Retinal pigment epithelial cell (primary cell): ENCODE measurements at regions not wholly inside any gene's neighbourhood (a gene's known extent, or its start where the extent isn't known, plus 50 kb on each side); places are given as distances from the start of the nearest gene placed in this dataset.

Source experiments
- DNase-seq: peaks from one replicate; pipeline ENCODE4 v3.0.0-alpha.2; 2010; ENCODE audit warnings: low read depth
- H3K4me3 ChIP-seq: 2 replicates; pipeline ENCODE4 v1.5.1; 2011; ENCODE audit warnings: mild to moderate bottlenecking, low read length, control low read depth, moderate library complexity
- CTCF ChIP-seq: conservative IDR thresholded peaks from 2 replicates; pipeline ENCODE4 v1.5.1; 2011; ENCODE audit warnings: low read depth, low read length, control low read depth, inconsistent platforms

- no peak overlapping the region for H3K4me3 ChIP-seq
- no peak for TF ChIP-seq CTCF
- no peak for DNase-seq
Observed at GRCh38 chrX:6803607-6804006, 268.7 kb upstream of the VCX3A start.

GRCh38 chrX:6793000-6793399 lies 258.1 kb upstream of the VCX3A start:
- DNase-seq = no peak
- no peak overlapping the region for H3K4me3 ChIP-seq
- no peak for TF ChIP-seq CTCF

- no peak for DNase-seq
- no peak for TF ChIP-seq CTCF
- H3K4me3 ChIP-seq = no peak overlapping the region
Observed at GRCh38 chrX:6783912-6784311, 249.0 kb upstream of the VCX3A start.

- DNase-seq = no peak
- no peak for TF ChIP-seq CTCF
- H3K4me3 ChIP-seq = no peak overlapping the region
Observed at GRCh38 chrX:6782831-6783230, 247.9 kb upstream of the VCX3A start.

- DNase-seq = no peak
- no peak overlapping the region for H3K4me3 ChIP-seq
- TF ChIP-seq CTCF = no peak
Observed at GRCh38 chrX:6778544-6779503, 243.9 kb upstream of the VCX3A start.

- H3K4me3 ChIP-seq = no peak overlapping the region
- DNase-seq = no peak
- no peak for TF ChIP-seq CTCF
Observed at GRCh38 chrX:6777238-6778002, 242.5 kb upstream of the VCX3A start.
